NT2/D1 (cell line): ENCODE measurements at regions not wholly inside any gene's neighbourhood (a gene's known extent, or its start where the extent isn't known, plus 50 kb on each side); places are given as distances from the start of the nearest gene placed in this dataset.
"Not testable (repeated sequence)": the region's sequence is repeated elsewhere in the genome, so short reads cannot be mapped to it uniquely, and the experiment has no call there.

ENCODE experiments used
- SUZ12 ChIP-seq: IDR thresholded peaks from 2 replicates; pipeline ENCODE4 v1.6.1; 2011; ENCODE audit not compliant: insufficient read length, insufficient read depth; ENCODE audit errors: extremely low read depth
- YY1 ChIP-seq: IDR thresholded peaks from 2 replicates; pipeline ENCODE4 v1.6.1; 2011; ENCODE audit not compliant: insufficient read length, insufficient read depth
- ZNF274 ChIP-seq: IDR thresholded peaks from 2 replicates; pipeline ENCODE4 v1.6.1; 2011; ENCODE audit warnings: mild to moderate bottlenecking, low read depth, low read length

DNA sequence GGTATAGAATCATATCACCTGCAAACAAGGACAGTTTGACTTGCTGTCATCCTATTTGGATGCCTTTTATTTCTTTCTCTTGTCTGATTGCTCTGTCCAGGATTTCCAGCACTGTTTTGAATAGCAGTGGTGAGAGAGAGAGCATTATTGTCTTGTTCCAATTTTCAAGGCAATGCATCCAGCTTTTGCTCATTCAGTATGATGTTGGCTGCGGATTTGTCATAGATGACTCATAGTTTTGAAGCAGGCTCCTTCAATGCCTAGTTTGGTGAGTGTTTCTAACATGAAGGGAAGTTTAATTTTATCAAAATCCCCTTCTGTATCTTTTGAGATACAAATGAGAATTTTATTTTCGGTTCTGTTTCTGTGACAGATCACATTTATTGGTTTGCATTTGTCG is 518.9 kb downstream of the PCDH11X start:
- not testable (repeated sequence) for TF ChIP-seq SUZ12, ZNF274, YY1
